DND-41 (cell line): ENCODE measurements at regions not wholly inside any gene's neighbourhood (a gene's known extent, or its start where the extent isn't known, plus 50 kb on each side); places are given as distances from the start of the nearest gene placed in this dataset.

Experiments
- ATAC-seq: fragments of 200-7000 bp; cut with Tn5 transposase; 3 replicates; pipeline ENCODE4 v1.9.1; 2021; ENCODE audit warnings: low read depth; ENCODE audit not compliant: insufficient read depth
- DNase-seq: peaks from one replicate; pipeline ENCODE4 v3.0.0-alpha.2; 2020
- H2AFZ ChIP-seq: 2 replicates; pipeline ENCODE4 v1.6.0; 2012; ENCODE audit warnings: low read depth, low read length
- H3K27ac ChIP-seq: 2 replicates; pipeline ENCODE4 v1.5.1; 2012; ENCODE audit warnings: low read length, inconsistent platforms
- H3K27me3 ChIP-seq: fragments of 200-600 bp; sonication (generic); 2 replicates; pipeline ENCODE4 v1.6.0; 2012; ENCODE audit warnings: low read length, mild to moderate bottlenecking, inconsistent platforms; ENCODE audit not compliant: insufficient read depth, poor library complexity
- H3K36me3 ChIP-seq: 2 replicates; pipeline ENCODE4 v1.5.1; 2012; ENCODE audit warnings: low read length, inconsistent platforms; ENCODE audit not compliant: insufficient read depth
- H3K4me1 ChIP-seq: 2 replicates; pipeline ENCODE4 v1.5.1; 2012; ENCODE audit warnings: mild to moderate bottlenecking, low read length; ENCODE audit not compliant: insufficient read depth
- H3K4me2 ChIP-seq: 2 replicates; pipeline ENCODE4 v1.6.0; 2012; ENCODE audit warnings: mild to moderate bottlenecking, moderate library complexity, low read length, inconsistent platforms; ENCODE audit not compliant: insufficient read depth
- H3K4me3 ChIP-seq, 2 experiments: fragments of 200-600 bp in 1 of 2; shearing (Covaris generic) in 1 of 2; 2 replicates each; pipeline ENCODE4 v1.5.1; 2012 to 2016; ENCODE audit warnings: inconsistent platforms in 2 of 2, low read length in 2 of 2, mild to moderate bottlenecking in 2 of 2, low read depth in 1 of 2, moderate library complexity in 1 of 2
- H3K79me2 ChIP-seq: 2 replicates; pipeline ENCODE4 v1.6.0; 2012; ENCODE audit warnings: low read length, inconsistent platforms; ENCODE audit not compliant: insufficient read depth
- H3K9ac ChIP-seq: 2 replicates; pipeline ENCODE4 v1.6.0; 2012; ENCODE audit warnings: low read depth, mild to moderate bottlenecking, inconsistent platforms, low read length, moderate library complexity
- H3K9me3 ChIP-seq: 2 replicates; pipeline ENCODE4 v1.5.1; 2012; ENCODE audit warnings: low read length, moderate library complexity, mild to moderate bottlenecking, inconsistent platforms; ENCODE audit not compliant: insufficient read depth, severe bottlenecking
- H4K20me1 ChIP-seq: 2 replicates; pipeline ENCODE4 v1.6.0; 2012; ENCODE audit warnings: low read length; ENCODE audit not compliant: insufficient read depth
- EZH2 ChIP-seq: IDR thresholded peaks from 3 replicates; pipeline ENCODE4 v1.6.1; 2012; ENCODE audit warnings: borderline replicate concordance, low read depth, mild to moderate bottlenecking, moderate library complexity, low read length, inconsistent platforms; ENCODE audit not compliant: severe bottlenecking
- TF ChIP-seq, protein P1 (sequence below): IDR thresholded peaks from 2 replicates; pipeline ENCODE4 v1.5.1; 2012; ENCODE audit warnings: borderline replicate concordance, low read length, moderate library complexity, mild to moderate bottlenecking; ENCODE audit not compliant: poor library complexity, severe bottlenecking; ENCODE audit errors: extremely low read depth

GRCh38 chr11:92104349-92104748, 120.3 kb upstream of the FAT3 start:
- no peaks in the 10 kb centered on the region for H3K27me3 ChIP-seq
- H4K20me1 ChIP-seq: no peaks in the 10 kb centered on the region
- TF ChIP-seq, protein P1, sequence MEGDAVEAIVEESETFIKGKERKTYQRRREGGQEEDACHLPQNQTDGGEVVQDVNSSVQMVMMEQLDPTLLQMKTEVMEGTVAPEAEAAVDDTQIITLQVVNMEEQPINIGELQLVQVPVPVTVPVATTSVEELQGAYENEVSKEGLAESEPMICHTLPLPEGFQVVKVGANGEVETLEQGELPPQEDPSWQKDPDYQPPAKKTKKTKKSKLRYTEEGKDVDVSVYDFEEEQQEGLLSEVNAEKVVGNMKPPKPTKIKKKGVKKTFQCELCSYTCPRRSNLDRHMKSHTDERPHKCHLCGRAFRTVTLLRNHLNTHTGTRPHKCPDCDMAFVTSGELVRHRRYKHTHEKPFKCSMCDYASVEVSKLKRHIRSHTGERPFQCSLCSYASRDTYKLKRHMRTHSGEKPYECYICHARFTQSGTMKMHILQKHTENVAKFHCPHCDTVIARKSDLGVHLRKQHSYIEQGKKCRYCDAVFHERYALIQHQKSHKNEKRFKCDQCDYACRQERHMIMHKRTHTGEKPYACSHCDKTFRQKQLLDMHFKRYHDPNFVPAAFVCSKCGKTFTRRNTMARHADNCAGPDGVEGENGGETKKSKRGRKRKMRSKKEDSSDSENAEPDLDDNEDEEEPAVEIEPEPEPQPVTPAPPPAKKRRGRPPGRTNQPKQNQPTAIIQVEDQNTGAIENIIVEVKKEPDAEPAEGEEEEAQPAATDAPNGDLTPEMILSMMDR: no peak
- no peak for TF ChIP-seq EZH2
- no peak overlapping the region for H3K4me3 ChIP-seq
- H3K9me3 ChIP-seq: no peaks in the 10 kb centered on the region
- no peaks in the 10 kb centered on the region for H3K4me1 ChIP-seq
- no peak overlapping the region for H3K4me2 ChIP-seq
- no peak overlapping the region for H3K9ac ChIP-seq
- H3K36me3 ChIP-seq: no peaks in the 10 kb centered on the region
- no peak overlapping the region for H3K27ac ChIP-seq
- no peak for DNase-seq
- no peak overlapping the region for H2AFZ ChIP-seq
- ATAC-seq: no peak
- H3K79me2 ChIP-seq: no peaks in the 10 kb centered on the region

- H3K36me3 ChIP-seq: no peaks in the 10 kb centered on the region
- TF ChIP-seq EZH2: no peak
- TF ChIP-seq, protein P1: no peak
- DNase-seq: no peak
- H3K9me3 ChIP-seq: no peaks in the 10 kb centered on the region
- no peak overlapping the region for H3K4me2 ChIP-seq
- H4K20me1 ChIP-seq: no peaks in the 10 kb centered on the region
- no peak overlapping the region for H3K9ac ChIP-seq
- no peaks in the 10 kb centered on the region for H3K4me1 ChIP-seq
- H2AFZ ChIP-seq: no peak overlapping the region
- H3K4me3 ChIP-seq: no peak overlapping the region
- H3K27ac ChIP-seq: no peak overlapping the region
- H3K27me3 ChIP-seq: no peaks in the 10 kb centered on the region
- ATAC-seq: no peak
- H3K79me2 ChIP-seq: no peaks in the 10 kb centered on the region
Observed at GRCh38 chr11:92101920-92102319, 122.7 kb upstream of the FAT3 start.

GRCh38 chr11:92099183-92099582, 125.4 kb upstream of the FAT3 start:
- H4K20me1 ChIP-seq: no peaks in the 10 kb centered on the region
- no peak overlapping the region for H3K27ac ChIP-seq
- no peaks in the 10 kb centered on the region for H3K79me2 ChIP-seq
- no peak overlapping the region for H2AFZ ChIP-seq
- no peaks in the 10 kb centered on the region for H3K9me3 ChIP-seq
- H3K36me3 ChIP-seq: no peaks in the 10 kb centered on the region
- H3K27me3 ChIP-seq: no peaks in the 10 kb centered on the region
- no peak overlapping the region for H3K4me3 ChIP-seq
- no peaks in the 10 kb centered on the region for H3K4me1 ChIP-seq
- ATAC-seq (no peak), DNase-seq (no peak)
- no peak overlapping the region for H3K4me2 ChIP-seq
- H3K9ac ChIP-seq: no peak overlapping the region
- no peak for TF ChIP-seq EZH2
- TF ChIP-seq, protein P1: no peak

DNA sequence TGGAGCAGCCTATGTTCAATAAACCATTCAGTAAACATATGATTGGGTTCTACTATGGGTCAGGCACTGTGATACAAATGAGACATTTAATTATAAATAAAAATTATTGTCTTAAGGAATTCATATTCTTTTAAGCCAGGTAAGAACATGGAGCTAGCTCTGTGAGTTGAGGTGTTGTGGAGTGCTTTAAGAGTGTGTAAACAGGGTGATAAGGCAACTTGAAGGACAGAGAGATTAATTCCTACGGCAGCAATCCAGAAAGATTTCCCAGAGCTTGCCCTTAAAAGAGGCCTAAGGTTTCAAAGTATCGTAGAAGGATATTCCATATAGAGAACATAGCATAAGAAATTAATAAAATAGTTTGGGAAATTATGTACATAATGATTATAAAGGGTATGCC, 126.4 kb upstream of the FAT3 start:
- no peaks in the 10 kb centered on the region for H3K9me3 ChIP-seq
- H3K79me2 ChIP-seq: no peaks in the 10 kb centered on the region
- no peaks in the 10 kb centered on the region for H3K27me3 ChIP-seq
- no peak overlapping the region for H3K4me3 ChIP-seq
- H3K36me3 ChIP-seq: no peaks in the 10 kb centered on the region
- H3K4me2 ChIP-seq: no peak overlapping the region
- no peak overlapping the region for H2AFZ ChIP-seq
- H4K20me1 ChIP-seq: no peaks in the 10 kb centered on the region
- no peaks in the 10 kb centered on the region for H3K4me1 ChIP-seq
- TF ChIP-seq EZH2: no peak
- TF ChIP-seq, protein P1: no peak
- H3K9ac ChIP-seq: no peak overlapping the region
- H3K27ac ChIP-seq: no peak overlapping the region
- DNase-seq: no peak
- no peak for ATAC-seq
